ENCODE measurements at regions not wholly inside any gene's neighbourhood (a gene's known extent, or its start where the extent isn't known, plus 50 kb on each side); places are given as distances from the start of the nearest gene placed in this dataset.

DNA sequence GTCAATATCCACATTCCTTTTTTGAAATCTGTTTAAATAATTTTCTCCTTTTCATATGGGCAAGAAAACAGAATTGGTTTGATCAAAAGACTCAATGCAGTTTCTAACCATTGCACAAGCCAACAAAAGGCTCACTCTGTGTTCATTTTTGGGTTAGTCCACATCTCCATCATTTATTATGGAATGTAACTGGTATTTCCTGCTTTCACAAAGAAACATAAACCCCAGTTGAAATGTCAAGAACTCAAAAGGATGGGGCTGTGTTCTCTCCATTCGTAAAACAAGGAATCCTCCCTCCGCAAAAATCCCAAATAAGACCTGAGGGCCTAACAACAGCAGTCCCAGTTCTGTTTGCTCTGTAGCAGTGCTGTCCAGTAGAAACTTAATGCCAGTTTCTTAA, 420.9 kb downstream of the GJA1 start:
- TF ChIP-seq, protein P1, sequence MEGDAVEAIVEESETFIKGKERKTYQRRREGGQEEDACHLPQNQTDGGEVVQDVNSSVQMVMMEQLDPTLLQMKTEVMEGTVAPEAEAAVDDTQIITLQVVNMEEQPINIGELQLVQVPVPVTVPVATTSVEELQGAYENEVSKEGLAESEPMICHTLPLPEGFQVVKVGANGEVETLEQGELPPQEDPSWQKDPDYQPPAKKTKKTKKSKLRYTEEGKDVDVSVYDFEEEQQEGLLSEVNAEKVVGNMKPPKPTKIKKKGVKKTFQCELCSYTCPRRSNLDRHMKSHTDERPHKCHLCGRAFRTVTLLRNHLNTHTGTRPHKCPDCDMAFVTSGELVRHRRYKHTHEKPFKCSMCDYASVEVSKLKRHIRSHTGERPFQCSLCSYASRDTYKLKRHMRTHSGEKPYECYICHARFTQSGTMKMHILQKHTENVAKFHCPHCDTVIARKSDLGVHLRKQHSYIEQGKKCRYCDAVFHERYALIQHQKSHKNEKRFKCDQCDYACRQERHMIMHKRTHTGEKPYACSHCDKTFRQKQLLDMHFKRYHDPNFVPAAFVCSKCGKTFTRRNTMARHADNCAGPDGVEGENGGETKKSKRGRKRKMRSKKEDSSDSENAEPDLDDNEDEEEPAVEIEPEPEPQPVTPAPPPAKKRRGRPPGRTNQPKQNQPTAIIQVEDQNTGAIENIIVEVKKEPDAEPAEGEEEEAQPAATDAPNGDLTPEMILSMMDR (IDR thresholded peaks at IDR 0.05; ENCODE audit: low read depth, low read length, poor library complexity, severe bottlenecking) = no peak
- no peak for TF ChIP-seq EZH2phosphoT487 (IDR thresholded peaks at IDR 0.05; ENCODE audit: borderline replicate concordance, low read length)

All from DOHH2 (cell line).